ENCODE measurements at regions not wholly inside any gene's neighbourhood (a gene's known extent, or its start where the extent isn't known, plus 50 kb on each side); places are given as distances from the start of the nearest gene placed in this dataset.

GRCh38 chr12:47577206-47577989, 128.4 kb downstream of the RPAP3 start:
- H3K4me3 ChIP-seq (ENCODE audit: low read depth, low read length), result no peak overlapping the region
- TF ChIP-seq CTCF (IDR thresholded peaks at IDR 0.05; ENCODE audit: low read depth, low read length, missing control alignments), result no peak
- no peak for DNase-seq (ENCODE audit: low read depth)

GRCh38 chr12:47576289-47576945, 129.4 kb downstream of the RPAP3 start:
- no peak for TF ChIP-seq CTCF (IDR thresholded peaks at IDR 0.05; ENCODE audit: low read depth, low read length, missing control alignments)
- no peak overlapping the region for H3K4me3 ChIP-seq (ENCODE audit: low read depth, low read length)
- no peak for DNase-seq (ENCODE audit: low read depth)

- TF ChIP-seq CTCF (IDR thresholded peaks at IDR 0.05; ENCODE audit: low read depth, low read length, missing control alignments), result no peak
- H3K4me3 ChIP-seq (ENCODE audit: low read depth, low read length), result no peak overlapping the region
- DNase-seq (ENCODE audit: low read depth), result no peak
Measured at GRCh38 chr12:47574252-47575021, 131.4 kb downstream of the RPAP3 start.

GRCh38 chr12:47573146-47573659, 132.6 kb downstream of the RPAP3 start:
- no peak for TF ChIP-seq CTCF (IDR thresholded peaks at IDR 0.05; ENCODE audit: low read depth, low read length, missing control alignments)

GRCh38 chr12:47570151-47570550, 135.7 kb downstream of the RPAP3 start:
- DNase-seq (ENCODE audit: low read depth), result no peak
- TF ChIP-seq CTCF (IDR thresholded peaks at IDR 0.05; ENCODE audit: low read depth, low read length, missing control alignments), result no peak
- H3K4me3 ChIP-seq (ENCODE audit: low read depth, low read length), result no peak overlapping the region

More at GRCh38 chr12:47573146-47573659, 132.6 kb downstream of the RPAP3 start:
- no peak for DNase-seq (ENCODE audit: low read depth)
- no peak overlapping the region for H3K4me3 ChIP-seq (ENCODE audit: low read depth, low read length)

- H3K4me3 ChIP-seq (ENCODE audit: low read depth, low read length), result no peak overlapping the region
- no peak for TF ChIP-seq CTCF (IDR thresholded peaks at IDR 0.05; ENCODE audit: low read depth, low read length, missing control alignments)
- no peak for DNase-seq (ENCODE audit: low read depth)
Measured at GRCh38 chr12:47562201-47562600, 143.6 kb downstream of the RPAP3 start.

All from GM12864 (cell line).